ENCODE measurements at regions not wholly inside any gene's neighbourhood (a gene's known extent, or its start where the extent isn't known, plus 50 kb on each side); places are given as distances from the start of the nearest gene placed in this dataset.

DNA sequence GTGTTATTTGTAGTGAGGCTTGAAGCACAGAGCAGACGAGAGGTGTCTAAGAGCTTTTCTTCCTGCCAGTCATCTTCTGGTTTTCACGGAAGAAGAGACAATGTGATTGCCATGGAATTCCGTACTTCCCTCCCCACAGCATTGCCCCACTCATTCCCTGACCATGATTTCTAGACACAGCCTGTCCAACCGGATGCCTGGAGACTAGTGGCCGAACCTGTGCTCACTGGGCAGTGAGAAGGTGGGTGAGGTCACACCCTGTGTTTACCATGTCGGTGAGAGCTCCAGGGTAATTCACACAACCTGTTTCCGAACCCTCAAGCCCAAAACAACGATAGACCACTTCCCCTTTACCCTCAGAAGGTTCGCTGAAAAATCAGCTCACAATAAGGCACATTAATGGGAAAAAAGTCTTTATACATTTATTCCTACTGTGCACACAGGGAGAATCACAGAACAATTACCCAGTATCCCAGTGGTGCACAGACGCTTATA, 271.9 kb upstream of the FMN2 start:
- DNase-seq (ENCODE audit: low read depth in 3 of 3), result no peak

DNA sequence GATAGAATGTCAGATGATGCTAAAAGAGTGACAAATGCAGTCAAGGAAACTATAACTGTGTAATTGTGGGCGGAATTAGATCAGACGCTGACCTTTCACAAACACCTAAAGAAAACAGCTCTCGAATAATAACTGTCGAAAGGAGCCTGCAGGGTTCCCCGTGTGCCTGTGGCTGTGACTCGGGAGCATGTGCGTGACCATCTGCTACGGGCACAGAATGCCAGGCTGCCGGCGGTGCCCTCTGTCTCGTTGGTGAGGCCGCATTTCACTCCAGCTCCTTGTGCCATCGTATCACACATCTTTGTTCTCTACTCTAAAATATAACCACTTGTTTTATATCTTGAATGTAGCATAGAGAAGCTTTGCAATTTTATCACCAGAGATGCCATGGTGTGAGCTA, 267.8 kb upstream of the FMN2 start:
- no peak for DNase-seq (ENCODE audit: low read depth in 3 of 3)

- no peak for DNase-seq (ENCODE audit: low read depth in 3 of 3)
Measured at GRCh38 chr1:239826211-239826610, 265.5 kb upstream of the FMN2 start.

GRCh38 chr1:239826736-239827135, 264.9 kb upstream of the FMN2 start:
- no peak for DNase-seq (ENCODE audit: low read depth in 3 of 3)

GRCh38 chr1:239829535-239829934, 262.1 kb upstream of the FMN2 start:
- no peak for DNase-seq (ENCODE audit: low read depth in 3 of 3)

GRCh38 chr1:239831577-239832355, 259.9 kb upstream of the FMN2 start:
- DNase-seq (ENCODE audit: low read depth in 3 of 3), result no peak

GRCh38 chr1:239833723-239834122, 258.0 kb upstream of the FMN2 start:
- DNase-seq (ENCODE audit: low read depth in 3 of 3), result no peak

- no peak for DNase-seq (ENCODE audit: low read depth in 3 of 3)
Measured at GRCh38 chr1:239835946-239836440, 255.7 kb upstream of the FMN2 start.

DNA sequence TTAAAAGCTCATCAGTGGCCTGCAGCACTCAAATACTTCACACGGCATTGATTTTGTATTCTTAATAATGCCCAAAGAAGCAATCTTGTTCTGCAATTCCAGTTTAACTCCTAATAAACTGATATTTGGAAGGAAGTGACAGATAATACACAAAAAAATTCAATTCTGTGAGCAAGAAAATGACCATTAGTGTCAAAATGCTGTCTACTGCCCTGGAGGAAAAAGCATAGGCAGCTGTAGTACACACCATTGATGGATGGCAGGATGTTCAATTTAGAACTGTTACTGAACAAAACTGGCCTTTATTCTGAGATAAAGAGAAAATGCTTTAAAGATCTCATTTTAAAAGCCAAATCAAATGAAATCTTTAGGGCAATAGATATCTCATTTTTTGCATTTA, 251.3 kb upstream of the FMN2 start:
- DNase-seq (ENCODE audit: low read depth in 3 of 3), result no peak

DNA sequence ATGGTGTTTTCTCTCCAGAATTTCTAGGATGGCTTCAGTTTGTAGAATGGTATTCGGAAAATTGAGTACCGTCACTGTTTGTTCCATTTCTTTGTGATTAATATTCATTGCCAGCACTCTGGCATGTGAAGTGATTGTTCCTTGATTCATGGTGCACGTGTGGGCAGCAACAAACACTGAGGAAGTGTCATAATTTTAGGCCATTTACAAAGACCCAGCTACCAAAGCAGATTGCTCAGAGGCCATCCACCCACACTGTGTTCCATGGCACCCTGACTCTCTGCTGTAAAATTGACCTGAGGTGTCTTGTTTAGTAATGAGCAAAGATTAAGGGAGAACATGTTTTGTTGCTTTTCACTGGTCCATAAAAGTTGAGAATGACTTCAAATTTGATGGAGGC, 250.9 kb upstream of the FMN2 start:
- DNase-seq (ENCODE audit: low read depth in 3 of 3), result no peak

- DNase-seq (ENCODE audit: low read depth in 3 of 3), result no peak
Measured at GRCh38 chr1:239841631-239842030, 250.1 kb upstream of the FMN2 start.

DNA sequence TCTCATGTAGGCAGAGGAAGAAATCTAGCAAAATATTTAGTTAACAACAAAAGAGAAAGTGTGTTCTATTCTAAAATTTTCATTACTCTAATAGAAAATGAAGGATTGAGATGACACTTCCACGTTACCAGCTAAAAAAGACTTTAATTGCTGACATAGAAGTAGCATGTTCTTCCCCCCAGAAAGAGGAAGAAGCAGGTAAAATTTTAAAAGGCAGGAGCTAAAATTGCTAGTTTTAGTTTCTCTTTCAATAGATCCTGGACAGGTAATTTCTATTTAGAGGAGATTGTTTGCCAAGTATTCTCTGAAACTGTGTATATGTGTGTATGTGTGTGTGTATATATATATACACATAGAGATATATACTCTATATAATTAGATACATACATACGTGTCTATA, 248.1 kb upstream of the FMN2 start:
- DNase-seq (ENCODE audit: low read depth in 3 of 3), result no peak

GRCh38 chr1:239844833-239845232, 246.8 kb upstream of the FMN2 start:
- no peak for DNase-seq (ENCODE audit: low read depth in 3 of 3)

GRCh38 chr1:239854922-239855321, 236.8 kb upstream of the FMN2 start:
- DNase-seq (ENCODE audit: low read depth in 3 of 3), result no peak

DNA sequence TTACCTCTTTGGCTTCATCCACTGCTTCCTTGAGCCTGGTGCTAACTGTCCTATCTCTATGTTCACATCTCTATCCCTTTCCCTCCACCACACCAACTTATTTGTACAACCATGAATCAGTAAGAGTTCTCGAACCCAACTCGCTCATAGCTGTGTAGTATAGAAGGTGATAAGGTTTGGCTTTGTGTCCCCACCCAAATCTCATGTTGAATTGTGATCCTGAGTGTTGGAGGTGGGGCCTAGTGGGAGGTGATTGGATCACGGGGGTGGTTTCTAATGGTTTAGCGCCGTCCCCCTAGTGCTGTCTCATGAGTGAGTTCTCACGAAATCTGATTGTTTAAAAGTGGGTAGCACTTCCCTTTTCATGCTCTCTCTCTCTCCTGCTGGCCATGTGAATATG, 235.6 kb upstream of the FMN2 start:
- no peak for DNase-seq (ENCODE audit: low read depth in 3 of 3)

DNA sequence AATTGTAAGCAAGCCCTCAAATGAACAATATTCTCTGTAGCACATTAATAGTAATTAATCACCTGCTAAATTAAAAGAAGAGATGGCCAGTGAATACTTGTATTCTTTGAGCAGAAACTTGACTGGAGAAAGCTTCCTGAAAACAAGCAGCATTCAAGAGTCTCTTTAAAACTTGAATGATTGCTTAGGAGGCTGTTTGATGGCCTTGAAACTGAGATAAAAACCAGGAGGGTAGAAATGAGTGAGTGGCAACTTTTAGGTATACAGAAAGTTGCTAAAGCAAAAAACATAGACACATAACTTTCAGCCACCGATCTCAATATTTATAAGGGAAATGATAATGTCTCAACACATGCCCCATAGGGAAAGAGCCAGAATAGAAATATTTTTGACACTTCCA, 234.8 kb upstream of the FMN2 start:
- no peak for DNase-seq (ENCODE audit: low read depth in 3 of 3)

- DNase-seq (ENCODE audit: low read depth in 3 of 3), result no peak
Measured at GRCh38 chr1:239858057-239858456, 233.6 kb upstream of the FMN2 start.

GRCh38 chr1:239858529-239858928, 233.2 kb upstream of the FMN2 start:
- DNase-seq (ENCODE audit: low read depth in 3 of 3), result no peak

DNA sequence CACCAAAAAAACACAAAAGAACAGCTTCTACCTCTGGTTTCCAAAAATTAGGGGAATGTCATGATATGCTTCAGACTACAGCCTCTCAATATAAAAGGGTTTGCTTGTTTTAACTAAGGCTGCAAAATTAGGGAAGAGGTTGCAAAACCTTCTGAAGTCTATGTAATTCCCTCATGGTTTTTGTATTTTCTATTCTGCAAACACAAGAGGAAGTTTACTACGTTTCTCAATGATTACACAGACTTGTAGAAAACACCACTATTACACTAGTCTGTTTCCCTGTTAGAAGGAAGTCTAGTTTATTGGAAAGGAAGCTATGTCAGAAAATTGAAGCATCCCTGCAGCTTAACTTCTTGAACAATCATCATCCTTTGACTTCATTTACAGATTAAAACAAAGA, 229.7 kb upstream of the FMN2 start:
- DNase-seq (ENCODE audit: low read depth in 3 of 3), result no peak

DNA sequence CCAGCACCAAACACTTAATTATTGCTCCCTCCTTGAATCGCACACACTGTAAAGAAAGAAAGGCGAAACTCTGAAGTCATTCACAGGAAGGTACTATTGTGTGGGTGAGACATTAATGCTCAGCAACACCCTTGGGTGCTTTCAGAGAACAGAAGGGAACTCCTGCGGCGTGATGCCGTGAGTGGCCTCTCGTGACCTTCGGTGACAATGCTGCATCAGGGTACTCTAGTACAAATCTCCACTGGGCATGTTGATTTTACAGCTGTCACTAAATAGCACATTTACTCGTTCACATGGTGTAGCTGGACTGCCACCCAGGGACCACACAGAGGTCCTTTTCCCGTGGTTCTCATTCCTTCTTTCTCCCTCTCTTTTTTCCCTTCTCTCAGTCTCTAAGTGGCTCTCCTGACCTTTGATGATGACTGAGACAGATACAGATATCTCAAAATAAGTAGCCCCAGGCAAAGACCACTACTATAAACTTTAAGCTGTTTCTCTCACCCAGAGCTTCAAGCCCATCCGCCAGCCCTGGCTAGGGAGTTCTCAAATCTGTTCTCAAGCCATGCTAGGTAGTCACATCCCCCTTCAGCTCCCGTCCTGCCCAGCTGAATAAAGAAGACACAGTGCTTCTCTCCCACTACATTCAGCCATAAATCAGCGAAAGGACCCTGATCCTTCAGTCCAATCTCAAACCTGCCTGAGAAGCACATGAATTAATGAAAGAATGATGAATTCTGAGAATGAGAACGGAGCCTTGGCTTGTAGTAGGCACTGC, 223.4 kb upstream of the FMN2 start:
- DNase-seq (ENCODE audit: low read depth in 3 of 3), result no peak

DNA sequence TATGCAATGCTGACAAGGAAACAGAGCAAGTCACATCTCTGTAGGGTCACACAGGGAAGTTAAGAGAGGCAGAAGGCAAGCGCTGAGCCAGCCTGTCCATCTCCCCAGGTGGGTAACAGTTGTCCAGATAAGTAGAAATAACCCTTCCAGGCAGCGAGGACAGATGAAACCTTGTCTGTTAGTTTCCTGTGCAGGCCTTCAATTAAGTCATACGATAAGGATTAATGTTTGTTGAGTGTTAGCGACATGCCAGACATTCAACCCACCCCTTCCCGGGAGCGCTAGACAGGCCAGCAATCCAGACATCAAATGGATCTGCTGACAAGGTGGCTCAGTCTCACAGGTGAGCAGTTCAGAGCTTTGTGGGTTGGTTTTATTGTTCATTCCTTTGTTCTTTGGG, 221.5 kb upstream of the FMN2 start:
- no peak for DNase-seq (ENCODE audit: low read depth in 3 of 3)

- DNase-seq (ENCODE audit: low read depth in 3 of 3), result no peak
Measured at GRCh38 chr1:239872626-239873025, 219.1 kb upstream of the FMN2 start.

DNA sequence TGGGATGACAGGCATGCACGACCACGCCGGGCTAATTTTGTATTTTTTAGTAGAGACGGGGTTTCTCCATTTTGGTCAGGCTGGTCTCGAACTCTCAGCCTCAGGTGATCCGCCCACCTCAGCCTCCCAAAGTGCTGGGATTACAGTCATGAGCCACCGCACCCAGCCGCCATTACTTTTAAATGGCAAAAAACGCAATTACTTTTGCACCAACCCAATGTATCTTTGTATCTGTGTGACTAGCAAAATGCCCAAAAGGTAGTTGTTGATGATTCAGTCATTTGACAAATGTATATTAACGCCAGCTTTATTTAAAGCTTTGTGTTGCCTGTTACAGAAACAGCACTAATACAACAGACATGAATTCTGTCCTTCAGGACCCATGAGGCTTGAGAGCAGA, 216.9 kb upstream of the FMN2 start:
- DNase-seq (ENCODE audit: low read depth in 3 of 3), result no peak

All from stimulated activated CD4-positive, alpha-beta T cell treated with anti-CD3 and anti-CD28 coated beads, TNF-alpha, amount 100 ng/mL, for 48 hours (primary cell).